ENCODE measurements at regions not wholly inside any gene's neighbourhood (a gene's known extent, or its start where the extent isn't known, plus 50 kb on each side); places are given as distances from the start of the nearest gene placed in this dataset.

DNA sequence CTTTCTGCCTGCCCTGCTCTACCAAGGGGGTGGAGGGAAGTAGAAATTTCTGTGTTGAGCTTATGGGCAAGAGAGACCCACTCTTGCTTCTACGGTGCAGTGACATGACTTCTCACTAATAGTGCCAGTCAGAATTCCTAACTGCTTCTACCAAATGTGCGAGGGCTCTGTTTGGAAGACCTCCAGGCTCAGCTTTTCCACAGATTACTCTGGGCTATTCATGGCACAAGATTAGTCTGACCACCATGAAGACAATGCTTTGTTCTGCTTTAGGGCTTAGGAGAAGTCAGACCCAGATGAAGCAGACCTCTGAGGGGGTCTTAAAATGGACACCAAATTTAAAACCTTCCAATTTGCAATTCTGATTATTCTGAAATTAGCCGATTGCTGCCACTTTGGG is 195.9 kb upstream of the TBC1D5 start:
- no peak for DNase-seq

DNA sequence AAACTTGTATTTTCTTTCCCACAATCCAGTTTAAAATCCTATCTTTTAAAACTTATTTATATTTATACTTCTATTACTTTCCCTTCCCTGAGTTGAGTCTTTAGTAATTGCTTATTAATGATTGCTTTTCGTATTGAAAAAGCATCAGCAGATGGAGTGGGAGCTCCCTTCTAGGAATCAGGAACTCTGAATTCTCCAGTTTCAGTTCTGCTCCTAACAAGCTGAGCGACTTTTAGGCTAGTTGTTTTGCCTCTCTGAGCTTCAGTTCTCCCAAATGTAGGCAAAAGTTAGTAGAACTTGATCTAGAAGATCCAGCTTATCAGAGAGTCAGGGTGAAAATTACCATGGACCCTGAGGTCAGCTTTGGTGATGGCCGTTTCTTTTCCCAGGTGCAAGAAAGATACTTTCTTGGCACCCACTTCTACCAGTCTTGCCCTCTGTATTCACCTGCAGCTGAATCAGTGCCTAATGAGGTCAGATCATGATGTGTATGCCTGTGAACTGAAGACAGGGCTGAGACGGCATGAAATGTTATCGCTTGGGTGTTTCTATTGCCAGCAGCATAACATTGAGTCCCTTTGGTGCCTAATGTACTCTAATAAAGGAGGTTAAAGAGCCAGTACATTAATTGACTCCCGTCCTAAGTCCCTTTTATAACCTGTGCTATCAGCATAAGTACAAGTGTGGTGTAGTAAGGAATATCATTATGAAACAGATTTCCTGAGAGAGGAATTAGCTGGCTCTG is 194.5 kb upstream of the TBC1D5 start:
- no peak for DNase-seq

- no peak for DNase-seq
These were observed 192.8 kb upstream of the TBC1D5 start for GRCh38 chr3:17935222-17935621.

- no peak for DNase-seq
These were observed 189.8 kb upstream of the TBC1D5 start for GRCh38 chr3:17932136-17932771.

DNA sequence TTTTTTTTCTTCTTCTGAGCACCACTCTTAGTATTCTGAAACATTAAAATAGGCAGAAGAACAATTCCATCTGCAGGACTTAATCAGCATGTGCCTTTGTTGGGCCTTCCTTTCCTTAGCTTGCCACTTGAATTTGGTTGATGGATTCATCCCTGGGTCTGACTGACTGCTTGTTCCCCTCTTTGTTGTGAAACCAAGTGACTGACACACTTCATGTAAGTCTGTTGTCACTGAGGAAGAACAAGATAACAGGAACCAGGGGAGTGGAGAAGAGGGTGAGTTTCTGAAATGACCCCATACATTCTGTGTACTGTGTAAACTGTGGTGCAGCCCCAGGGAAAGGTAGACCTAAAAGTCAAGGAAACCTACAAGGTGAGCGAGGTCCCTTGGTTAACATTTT is 188.7 kb upstream of the TBC1D5 start:
- DNase-seq, result no peak

DNA sequence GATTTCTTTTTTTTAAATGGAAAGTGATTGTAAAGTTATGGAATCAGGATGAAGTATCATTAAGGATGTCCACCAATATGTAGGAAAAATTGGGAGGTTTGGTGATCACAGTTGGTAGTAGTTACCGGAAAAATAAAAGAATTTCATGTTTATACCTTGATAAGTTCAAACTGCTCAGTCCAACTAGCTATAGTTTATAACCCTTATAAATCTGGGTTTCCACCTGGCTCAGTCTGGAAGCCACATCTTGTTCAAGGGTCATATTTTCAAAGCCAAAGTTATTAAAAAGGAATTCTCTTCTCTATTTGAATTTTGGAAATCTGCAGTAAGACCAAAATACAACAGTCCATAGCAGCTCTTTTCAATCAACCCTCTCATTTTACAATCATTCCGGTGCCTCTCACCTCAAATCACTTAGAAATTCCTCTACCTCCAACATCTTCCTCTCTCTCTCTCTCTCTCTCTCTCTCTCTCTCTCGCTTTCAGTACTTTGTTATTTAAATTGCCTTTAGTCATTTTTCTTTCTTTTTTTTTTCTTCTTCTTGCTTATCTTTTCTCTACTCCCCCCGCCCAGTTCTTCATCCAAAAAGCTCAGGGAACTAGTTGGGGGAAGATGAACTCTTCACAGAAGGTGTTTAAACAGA is 186.2 kb upstream of the TBC1D5 start:
- no peak for DNase-seq

GRCh38 chr3:17927036-17927435 is 184.6 kb upstream of the TBC1D5 start:
- DNase-seq, result no peak

DNA sequence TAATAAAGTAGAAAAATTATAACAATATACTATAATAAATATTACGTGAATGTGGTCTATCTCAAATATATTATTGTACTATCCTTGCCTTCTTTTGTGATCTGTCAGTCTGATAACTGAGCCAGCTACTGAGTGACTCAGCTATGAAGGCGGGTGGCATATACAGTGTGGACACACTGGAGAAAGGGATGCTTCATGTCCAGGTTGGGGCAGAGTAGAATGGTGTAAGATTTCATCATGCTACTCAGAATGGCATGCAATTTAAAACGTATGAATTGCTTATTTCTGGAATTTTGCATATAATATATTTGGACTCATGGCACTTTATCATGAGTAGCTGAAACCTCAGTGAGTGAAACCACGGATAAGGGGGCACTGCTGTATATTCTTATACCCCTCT is 172.9 kb upstream of the TBC1D5 start:
- DNase-seq, result no peak

DNA sequence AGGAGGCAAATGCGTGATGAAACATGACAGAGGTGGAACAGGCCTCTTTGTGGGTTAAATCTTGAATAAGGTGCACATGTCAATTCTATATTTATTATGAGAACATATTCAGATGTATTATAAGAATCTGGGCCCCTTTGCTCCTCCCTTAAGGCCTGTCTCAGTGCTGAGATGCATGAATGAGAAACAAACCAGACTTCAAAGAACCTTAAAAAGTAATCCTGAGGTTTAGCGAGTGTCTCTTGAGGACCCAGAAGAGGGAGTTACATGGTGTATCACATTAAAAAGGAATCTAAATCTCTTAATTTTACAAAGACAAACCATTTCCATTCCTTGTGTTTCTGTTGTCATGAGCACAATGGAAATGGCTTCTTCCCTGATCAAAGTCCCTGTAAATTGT is 170.9 kb upstream of the TBC1D5 start:
- DNase-seq, result no peak

GRCh38 chr3:17911986-17912760 is 169.7 kb upstream of the TBC1D5 start:
- DNase-seq, result no peak

DNA sequence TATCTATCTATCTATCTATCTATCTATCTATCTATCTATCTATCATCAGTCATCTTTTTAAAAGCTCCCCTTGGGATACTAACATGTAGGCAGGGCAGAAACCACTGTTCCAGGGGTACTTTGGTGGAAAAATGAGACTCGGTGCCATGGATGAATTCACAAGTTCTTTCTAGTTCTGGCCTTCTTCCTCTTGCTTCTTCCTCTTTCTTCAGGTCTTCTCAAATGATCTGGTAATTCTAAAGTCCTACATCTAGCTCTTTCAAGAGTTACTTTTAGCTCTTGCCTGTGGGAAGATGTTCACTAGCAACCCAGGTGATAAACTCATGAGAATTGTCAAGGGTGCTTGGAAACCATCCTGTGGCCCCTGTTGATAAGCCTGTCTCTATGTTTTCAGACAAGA is 168.5 kb upstream of the TBC1D5 start:
- DNase-seq, result no peak

DNA sequence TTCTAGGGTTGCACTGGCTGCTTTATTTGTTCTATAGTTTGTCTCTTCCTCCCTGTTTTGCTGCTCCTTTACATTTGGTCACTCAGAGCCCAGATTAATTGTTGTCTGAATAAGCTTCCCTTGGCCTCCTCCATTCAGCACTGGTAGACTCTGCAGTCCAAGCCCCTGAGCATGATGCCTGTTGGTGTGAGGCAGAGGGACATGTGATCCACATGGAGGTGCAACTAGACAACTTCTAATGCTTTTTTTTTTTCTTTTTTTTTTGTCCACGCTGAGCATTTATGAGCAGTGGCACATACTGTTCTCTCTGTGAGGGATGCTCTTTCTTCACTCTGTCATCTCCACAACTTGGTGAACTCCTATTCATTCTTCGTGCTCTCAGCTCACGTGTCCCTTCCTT is 167.3 kb upstream of the TBC1D5 start:
- DNase-seq, result no peak

- no peak for DNase-seq
These were observed 166.2 kb upstream of the TBC1D5 start for GRCh38 chr3:17908399-17909191.

DNA sequence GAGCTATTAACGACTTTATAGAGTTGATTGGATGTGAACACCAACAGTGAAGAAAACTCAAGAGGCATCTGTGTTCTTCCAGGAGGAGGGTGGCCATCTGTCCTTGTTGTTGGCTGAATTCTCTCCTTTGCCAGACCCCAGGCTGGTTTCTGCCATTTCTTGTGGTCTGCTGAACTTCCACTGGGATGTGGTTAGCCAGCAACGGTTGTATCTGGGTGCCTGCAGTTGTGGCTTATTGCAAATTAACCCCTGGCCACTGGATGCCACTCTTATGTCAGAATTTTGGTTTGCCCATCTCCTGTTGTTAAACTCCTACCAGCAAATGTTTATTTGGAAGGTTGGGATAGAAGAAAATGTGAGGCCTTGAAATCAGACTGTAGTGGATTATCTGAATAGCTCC is 163.6 kb upstream of the TBC1D5 start:
- no peak for DNase-seq

DNA sequence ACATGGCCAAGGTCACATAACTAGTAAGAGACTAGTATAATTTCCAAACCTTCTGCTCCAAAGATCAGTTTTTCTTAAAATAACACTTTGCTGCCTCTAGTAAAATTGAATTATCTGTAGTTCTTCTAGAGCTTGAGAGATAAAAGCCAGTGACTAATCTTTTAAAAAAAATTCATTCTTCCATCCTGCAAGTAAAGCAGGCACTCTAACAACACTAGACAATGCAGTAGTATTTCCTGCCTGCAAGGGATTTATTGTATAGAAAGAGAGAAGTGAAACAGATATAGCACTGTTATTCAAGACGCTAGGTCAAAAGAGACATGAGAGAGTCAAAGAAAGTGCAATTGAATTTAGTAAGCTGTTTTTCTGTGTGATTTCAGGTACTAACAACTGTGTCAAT is 159.5 kb upstream of the TBC1D5 start:
- DNase-seq, result no peak

- DNase-seq, result no peak
These were observed 152.1 kb upstream of the TBC1D5 start for GRCh38 chr3:17894434-17895060.

- DNase-seq, result no peak
These were observed 148.9 kb upstream of the TBC1D5 start for GRCh38 chr3:17891139-17891856.

DNA sequence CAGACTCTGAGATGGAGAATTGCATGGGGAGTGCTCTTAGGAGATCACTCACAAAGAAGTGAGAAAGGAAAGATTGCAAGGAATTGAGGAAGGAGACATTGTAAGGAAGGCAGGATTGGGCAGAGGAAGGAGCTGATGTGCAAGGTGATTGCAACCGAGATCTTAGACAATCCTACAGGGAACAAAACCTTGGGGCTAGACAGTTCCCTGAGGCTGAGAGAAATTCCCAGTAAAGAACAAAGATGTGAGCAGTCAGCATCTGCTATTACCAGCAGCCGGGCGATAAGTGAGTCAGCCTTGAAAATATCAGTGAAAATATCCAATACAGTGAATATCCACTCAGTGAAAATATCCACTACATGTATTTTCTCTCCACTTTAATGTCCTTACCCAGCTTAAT is 143.6 kb upstream of the TBC1D5 start:
- no peak for DNase-seq

DNA sequence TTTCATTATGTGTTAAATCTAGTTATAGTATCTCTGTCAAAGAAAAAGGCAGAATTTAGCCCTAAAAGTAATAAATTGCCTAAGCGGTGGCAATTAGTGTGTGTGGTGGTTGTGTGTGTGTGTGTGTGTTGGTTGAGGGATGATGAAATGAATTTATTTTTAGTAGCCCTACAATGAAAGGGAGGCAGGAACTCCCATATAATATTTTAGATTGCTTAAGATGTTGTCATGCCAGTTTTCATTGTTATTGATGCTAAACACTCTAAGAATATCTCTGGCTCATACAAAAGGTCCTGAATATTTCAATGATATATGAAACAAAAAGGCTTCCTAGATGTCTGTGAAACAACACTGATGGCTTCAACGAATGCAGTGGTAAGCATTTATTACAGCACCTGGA is 140.6 kb upstream of the TBC1D5 start:
- no peak for DNase-seq

GRCh38 chr3:17877299-17877698 is 134.9 kb upstream of the TBC1D5 start:
- no peak for DNase-seq

- DNase-seq, result no peak
These were observed 132.2 kb upstream of the TBC1D5 start for GRCh38 chr3:17874636-17875035.

- DNase-seq, result no peak
These were observed 130.0 kb upstream of the TBC1D5 start for GRCh38 chr3:17872457-17872856.

Measured in cerebellar nuclear complex (tissue), 1 donor.